Urothelium cell line (cell line): ENCODE measurements at regions not wholly inside any gene's neighbourhood (a gene's known extent, or its start where the extent isn't known, plus 50 kb on each side); places are given as distances from the start of the nearest gene placed in this dataset.
"Not testable (repeated sequence)": the region's sequence is repeated elsewhere in the genome, so short reads cannot be mapped to it uniquely, and the experiment has no call there.

Experiments used
- DNase-seq: peaks from one replicate; pipeline ENCODE4 v3.0.0; 2011; ENCODE audit warnings: low spot score, mixed read lengths
- FAIRE-seq: peaks from 2 replicates; lab custom pipeline; 2011; peaks lifted over from hg19 to GRCh38; lab: Jason Lieb, UNC

DNA sequence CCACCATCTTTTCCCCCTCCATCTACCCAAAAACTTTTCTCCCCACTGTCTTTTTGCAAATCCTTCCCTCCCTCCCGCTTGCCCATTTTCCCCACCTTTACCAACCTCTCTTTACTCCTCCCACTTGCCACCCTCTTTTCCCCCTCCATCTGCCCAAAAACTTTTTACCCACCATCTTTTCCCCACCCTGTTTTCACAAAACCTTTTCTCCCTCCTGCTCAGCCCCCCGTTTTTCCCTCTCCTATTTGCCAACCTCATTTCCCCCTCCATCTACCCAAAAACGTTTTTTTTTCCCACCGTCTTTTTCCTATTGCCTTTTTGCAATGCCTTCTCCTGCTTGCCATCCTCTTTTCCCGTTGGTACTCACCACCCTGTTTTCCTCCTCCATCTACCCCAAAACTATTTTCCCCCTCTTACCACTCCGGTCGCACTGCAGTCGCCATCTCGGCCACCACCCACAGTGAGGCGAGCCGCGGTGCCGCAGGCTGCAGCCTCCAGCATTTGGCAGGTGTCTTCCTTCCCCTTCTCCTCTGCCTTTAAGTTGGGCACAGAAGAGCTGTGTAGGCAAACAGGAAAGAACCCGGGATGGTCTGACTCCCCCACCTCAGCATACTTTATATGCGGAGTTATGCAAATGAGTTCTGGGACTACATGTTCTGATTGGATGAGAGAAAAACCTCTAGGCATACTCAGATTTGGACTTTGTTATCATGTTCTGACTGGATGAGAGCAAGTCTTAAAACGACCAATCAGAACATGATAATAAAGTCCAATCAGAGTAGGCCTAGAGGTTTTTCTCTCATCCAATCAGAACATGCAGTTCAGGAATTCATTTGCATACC lies 121.2 kb upstream of the VPREB1 start:
- FAIRE-seq: peak; percentile 32
- DNase-seq: peak; percentile 44

DNA sequence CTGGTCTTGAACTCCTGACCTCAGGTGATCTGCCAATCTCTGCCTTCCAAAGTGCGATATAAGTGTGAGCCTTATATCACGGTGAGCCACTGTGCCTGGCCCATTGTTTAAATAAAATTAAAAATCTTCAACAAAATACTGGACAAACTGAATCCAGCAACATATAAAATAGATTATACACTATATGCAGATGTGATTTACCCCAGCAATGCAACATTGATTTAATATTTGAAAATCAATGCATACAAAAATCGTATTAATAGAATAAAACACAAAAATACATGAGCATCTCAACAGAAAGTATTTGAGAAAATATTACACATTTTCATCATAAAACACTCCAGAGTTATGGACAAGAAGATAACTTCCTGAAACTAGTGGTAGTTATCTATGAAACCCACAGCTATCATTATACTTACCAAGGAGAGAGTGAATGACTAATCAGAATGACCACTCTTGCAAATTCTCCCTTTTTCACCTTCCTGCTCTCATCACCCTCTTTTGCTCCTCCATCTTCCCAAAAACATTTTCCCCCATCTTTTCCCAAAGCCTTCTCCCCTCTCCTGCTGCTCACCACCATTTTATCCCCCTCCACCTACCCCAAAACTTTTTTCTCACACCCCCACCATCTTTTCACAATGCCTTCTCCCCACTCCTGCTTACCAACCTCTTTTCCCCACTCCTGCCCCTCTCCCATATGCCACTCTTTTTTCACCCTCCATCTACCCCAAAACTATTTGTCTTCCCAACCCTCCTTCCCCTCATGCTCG lies 122.1 kb upstream of the VPREB1 start:
- DNase-seq (no peak), FAIRE-seq (no peak)

GRCh38 chr22:22121445-22121844 lies 123.1 kb upstream of the VPREB1 start:
- FAIRE-seq: no peak
- no peak for DNase-seq

GRCh38 chr22:22120160-22120559 lies 124.4 kb upstream of the VPREB1 start:
- no peak for DNase-seq
- FAIRE-seq: no peak

- DNase-seq: no peak
- FAIRE-seq: peak; percentile 63
Measured at GRCh38 chr22:22118987-22119386, 125.6 kb upstream of the VPREB1 start.

- not testable (repeated sequence) for FAIRE-seq, DNase-seq
Measured at GRCh38 chr22:22117864-22118544, 126.6 kb upstream of the VPREB1 start.

- not testable (repeated sequence) for DNase-seq
- peak; percentile 82 for FAIRE-seq
Measured at GRCh38 chr22:22116997-22117770, 127.4 kb upstream of the VPREB1 start.

DNA sequence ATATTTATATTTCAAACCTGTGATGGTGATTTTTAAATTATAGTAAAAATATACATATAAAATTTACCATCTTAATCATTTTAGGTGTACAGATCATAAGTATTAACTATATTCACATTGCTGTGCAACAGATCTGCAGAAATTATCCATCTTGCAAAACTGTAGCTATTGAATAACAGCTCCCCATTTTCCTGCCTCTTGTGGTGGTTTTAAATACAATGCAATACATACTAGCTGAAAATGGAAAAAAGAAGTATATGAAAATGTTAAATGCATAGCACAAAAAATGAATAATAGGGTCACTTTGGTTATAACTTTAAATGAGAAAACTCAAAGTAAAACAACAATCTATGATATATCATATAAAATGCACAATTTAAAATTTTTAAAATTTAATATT lies 130.9 kb upstream of the VPREB1 start:
- DNase-seq: no peak
- no peak for FAIRE-seq

- peak; percentile 9 for FAIRE-seq
- DNase-seq: no peak
Measured at GRCh38 chr22:22112533-22113294, 130.1 kb upstream of the TOP3B start.

DNA sequence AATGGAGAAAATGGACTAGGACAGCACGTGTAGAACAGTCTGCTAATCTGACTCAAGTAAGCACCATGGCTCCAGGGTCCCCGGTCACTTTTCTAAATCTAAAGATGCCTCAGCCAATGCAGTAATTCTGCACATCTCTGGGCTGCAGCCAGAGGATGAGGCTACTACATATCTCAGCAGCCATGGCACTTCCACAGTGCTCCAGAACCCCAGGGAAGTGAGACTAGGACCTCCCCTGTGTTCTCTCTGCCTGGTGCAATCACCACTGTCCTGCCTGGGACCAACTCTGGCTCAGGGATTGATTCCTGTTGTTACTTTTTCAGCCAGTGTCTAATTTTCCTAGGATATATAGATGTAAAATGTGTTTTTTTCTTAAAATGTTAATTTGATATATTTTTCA lies 129.4 kb upstream of the TOP3B start:
- FAIRE-seq: no peak
- no peak for DNase-seq

GRCh38 chr22:22111267-22111751 lies 128.7 kb upstream of the TOP3B start:
- peak; percentile 92 for DNase-seq
- peak; percentile 95 for FAIRE-seq

DNA sequence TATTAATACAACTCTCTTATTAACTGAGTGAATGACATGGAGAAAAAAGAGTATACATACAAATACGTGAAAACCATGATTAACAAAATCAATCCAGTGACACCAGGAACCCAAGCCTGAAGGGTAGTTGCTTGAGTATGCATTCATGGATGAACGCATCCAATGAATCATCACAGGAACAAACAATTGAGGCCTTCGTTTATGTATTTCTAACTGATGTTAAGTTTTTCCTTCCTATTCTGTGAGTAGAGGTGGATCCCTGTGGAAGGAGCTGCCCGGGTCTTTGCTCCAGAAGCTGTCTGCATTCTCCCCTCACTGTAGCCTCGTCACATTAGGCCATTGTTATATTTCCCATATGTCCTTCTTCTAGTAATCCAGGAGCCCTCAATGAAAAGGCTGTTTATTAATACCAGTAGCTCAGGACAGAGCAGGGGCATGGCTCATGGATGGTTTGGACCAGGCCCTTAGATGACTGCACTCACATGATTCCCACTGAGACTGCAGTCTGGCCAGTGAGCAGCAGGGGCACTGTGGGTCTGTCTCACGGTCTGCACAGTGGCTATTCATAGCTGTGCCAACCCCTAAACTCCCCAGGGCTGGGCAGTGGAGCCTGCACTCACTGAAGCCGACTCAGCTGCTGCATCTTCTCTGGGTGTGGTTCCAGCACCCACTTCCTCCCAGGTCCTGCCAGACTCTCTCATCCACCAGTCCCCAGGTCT lies 128.1 kb upstream of the TOP3B start:
- DNase-seq: peak; percentile 95
- peak; percentile 92 for FAIRE-seq

DNA sequence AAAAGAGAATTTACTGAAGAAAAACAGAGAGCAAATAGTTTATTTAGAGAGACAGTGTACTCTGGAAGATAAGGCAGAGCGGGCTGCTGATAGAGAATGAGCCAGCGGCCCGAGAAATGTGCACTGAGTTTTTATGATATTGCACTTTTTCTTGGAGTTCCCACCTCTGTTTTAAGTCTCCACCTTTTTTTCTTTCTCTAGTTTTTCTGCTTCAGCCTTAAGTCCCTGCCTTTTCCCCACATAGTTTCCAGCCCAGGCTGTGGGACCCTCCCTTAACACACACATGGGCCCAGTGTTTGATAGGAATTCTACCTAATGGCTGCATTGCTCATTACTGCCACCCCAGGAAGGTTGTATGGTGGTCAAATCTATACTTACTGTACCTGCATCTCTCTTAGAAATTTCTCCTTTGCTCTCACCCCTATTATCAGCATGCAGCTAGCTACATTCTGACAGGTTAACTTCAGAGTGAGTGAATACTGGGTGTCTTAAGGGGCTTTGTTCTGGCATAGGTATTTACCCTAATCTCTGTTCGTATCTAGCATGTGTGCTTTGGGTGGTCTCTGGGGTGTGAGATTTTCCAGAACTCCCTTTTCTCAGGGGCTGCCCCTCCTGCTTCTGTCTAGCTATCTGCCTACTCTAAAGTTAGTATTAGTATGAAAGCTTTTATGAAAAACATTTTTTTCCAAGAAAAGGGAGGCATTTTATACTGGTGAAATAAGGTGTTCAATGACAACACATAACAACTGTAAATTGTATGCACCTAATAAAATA lies 127.3 kb upstream of the TOP3B start:
- no peak for DNase-seq
- peak; percentile 44 for FAIRE-seq

GRCh38 chr22:22106855-22107254 lies 124.3 kb upstream of the TOP3B start:
- no peak for FAIRE-seq
- DNase-seq: no peak

DNA sequence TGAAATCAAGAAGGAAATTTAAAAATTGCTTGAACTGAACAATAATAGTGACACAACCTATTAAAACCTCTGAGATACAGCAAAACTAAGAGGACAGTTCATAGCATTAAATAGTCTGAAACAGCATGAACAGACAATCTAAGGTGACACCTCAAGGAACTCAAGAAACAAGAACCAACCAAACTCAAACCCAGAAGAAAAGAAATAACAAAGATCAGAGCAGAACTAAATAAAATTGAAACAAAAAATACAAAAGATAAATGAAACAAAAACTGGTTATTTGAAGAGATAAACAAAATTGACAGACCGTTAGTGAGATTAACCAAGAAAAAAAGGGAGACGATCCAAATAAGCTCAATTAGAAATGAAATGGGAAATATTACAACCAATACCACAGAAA lies 122.8 kb upstream of the TOP3B start:
- FAIRE-seq: no peak

GRCh38 chr22:22103078-22103875 lies 120.7 kb upstream of the TOP3B start:
- DNase-seq (peak; percentile 45), FAIRE-seq (no peak)

More for the DNA sequence above, 122.8 kb upstream of the TOP3B start:
- DNase-seq: no peak
